ENCODE measurements at regions not wholly inside any gene's neighbourhood (a gene's known extent, or its start where the extent isn't known, plus 50 kb on each side); places are given as distances from the start of the nearest gene placed in this dataset.

DNA sequence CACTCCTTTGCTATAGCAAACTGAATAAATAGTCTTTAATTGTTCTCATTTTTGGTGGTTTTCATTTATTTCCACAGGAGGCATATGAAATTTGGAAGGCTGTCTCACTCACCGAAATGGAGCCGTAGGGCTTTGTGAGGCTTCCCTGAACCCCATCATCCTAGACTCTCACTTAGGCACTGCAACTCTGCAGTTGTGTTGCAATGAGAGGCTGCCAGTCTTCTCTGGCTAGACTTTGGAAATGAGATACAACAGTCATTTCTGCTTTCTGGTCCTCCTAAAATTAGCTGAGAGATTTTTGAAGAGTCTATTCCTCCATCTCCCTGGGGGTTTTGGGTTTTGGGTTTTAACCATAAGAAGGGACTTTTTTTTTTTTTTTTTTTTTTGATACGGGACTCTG lies 146.5 kb downstream of the SH3BGRL start:
- H3K9me3 ChIP-seq (ENCODE audit: control insufficient read depth, insufficient read depth, low read length): no peaks in the 10 kb centered on the region
- H3K4me1 ChIP-seq (ENCODE audit: control insufficient read depth, insufficient read depth, low read length): no peaks in the 10 kb centered on the region
- H3K27ac Mint-ChIP-seq: no peak overlapping the region
- DNase-seq: no peak
- intact Hi-C loops (cut with micrococcal nuclease): no loop called here
- no peak for ATAC-seq
- H3K27me3 Mint-ChIP-seq (ENCODE audit: low read depth in 2 of 2): no peaks in the 10 kb centered on the region
- H3K36me3 Mint-ChIP-seq: no peaks in the 10 kb centered on the region
- no peak overlapping the region for H3K4me3 ChIP-seq (ENCODE audit: low read length)
- no peaks in the 10 kb centered on the region for H3K27me3 ChIP-seq (ENCODE audit: control insufficient read depth, insufficient read depth, low read length)
- TF ChIP-seq CTCF (IDR thresholded peaks at IDR 0.05): no peak
- H3K4me3 Mint-ChIP-seq: no peak overlapping the region
- no peaks in the 10 kb centered on the region for H3K9me3 Mint-ChIP-seq
- WGBS (ENCODE audit: insufficient coverage): 100% methylated on average over 2 of the region's 3 CpGs
- peaks cover 0 to 10% of the 10 kb centered on the region in 2 donors for H3K4me1 Mint-ChIP-seq
- H3K36me3 ChIP-seq (ENCODE audit: control insufficient read depth, insufficient read depth, low read length): no peaks in the 10 kb centered on the region
- H3K27ac ChIP-seq (ENCODE audit: low read length): no peak overlapping the region

DNA sequence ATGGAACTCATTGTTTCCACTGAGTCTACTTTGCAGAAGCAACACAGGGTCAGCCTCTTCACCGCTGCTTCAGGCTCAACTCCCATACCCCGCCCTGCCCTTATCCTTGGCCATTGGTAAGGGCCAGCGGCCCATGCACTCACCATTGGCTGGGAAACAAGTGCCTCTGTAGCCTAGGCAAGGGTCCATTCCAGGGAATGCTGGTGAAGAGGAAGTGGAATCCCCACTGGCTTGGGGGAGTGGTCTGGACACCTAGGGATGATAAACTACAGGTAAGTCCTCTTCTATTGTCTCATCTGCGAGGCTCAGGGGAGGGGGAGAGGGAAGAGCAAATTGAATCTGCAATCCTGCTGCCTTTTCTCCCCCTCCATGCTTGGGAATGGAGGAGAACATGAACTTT lies 153.1 kb downstream of the SH3BGRL start:
- Mint-ChIP-seq H3K27ac (no peak overlapping the region), H3K9me3 (peaks cover 0 to 6% of the 10 kb centered on the region in 2 donors), H3K4me3 (no peak overlapping the region), H3K4me1 (peaks cover 0 to 7% of the 10 kb centered on the region in 2 donors), H3K36me3 (no peaks in the 10 kb centered on the region), H3K27me3 (ENCODE audit: low read depth in 2 of 2) (no peaks in the 10 kb centered on the region)
- Histone ChIP-seq H3K9me3 (ENCODE audit: control insufficient read depth, insufficient read depth, low read length) (no peaks in the 10 kb centered on the region), H3K4me3 (ENCODE audit: low read length) (no peak overlapping the region), H3K27me3 (ENCODE audit: control insufficient read depth, insufficient read depth, low read length) (no peaks in the 10 kb centered on the region), H3K27ac (ENCODE audit: low read length) (no peak overlapping the region), H3K4me1 (ENCODE audit: control insufficient read depth, insufficient read depth, low read length) (no peaks in the 10 kb centered on the region), H3K36me3 (ENCODE audit: control insufficient read depth, insufficient read depth, low read length) (no peaks in the 10 kb centered on the region)
- DNase-seq: no peak
- intact Hi-C loops (cut with micrococcal nuclease): no loop called here
- no peak for TF ChIP-seq CTCF (IDR thresholded peaks at IDR 0.05)
- no peak for ATAC-seq
- 100% methylated on average over 2 of the region's 4 CpGs for WGBS (ENCODE audit: insufficient coverage)

DNA sequence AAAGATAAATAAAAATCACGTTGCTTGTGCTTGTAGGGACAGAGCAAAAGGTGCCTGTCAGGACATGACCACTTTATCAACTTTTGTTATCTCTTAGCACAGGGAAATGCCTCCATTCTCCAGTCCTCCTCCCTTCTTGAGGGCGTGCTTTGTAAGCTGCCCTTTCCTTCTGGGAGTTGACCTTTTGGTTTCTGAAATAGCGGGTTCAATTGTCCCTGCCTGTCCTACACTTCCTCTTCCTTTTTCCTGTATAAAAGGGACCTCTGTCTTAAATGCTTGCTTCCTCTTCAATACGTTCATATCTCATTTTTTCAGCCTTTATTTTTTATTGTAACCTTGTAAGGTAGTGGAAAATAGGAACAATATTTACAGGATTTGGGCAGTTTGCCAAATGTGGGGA lies 153.5 kb downstream of the SH3BGRL start:
- intact Hi-C loops (cut with micrococcal nuclease): no loop called here
- no peaks in the 10 kb centered on the region for H3K36me3 ChIP-seq (ENCODE audit: control insufficient read depth, insufficient read depth, low read length)
- ATAC-seq: no peak
- Mint-ChIP-seq H3K9me3 (peaks cover 0 to 6% of the 10 kb centered on the region in 2 donors), H3K4me3 (no peak overlapping the region), H3K27ac (no peak overlapping the region), H3K27me3 (ENCODE audit: low read depth in 2 of 2) (no peaks in the 10 kb centered on the region), H3K4me1 (peaks cover 0 to 7% of the 10 kb centered on the region in 2 donors), H3K36me3 (no peaks in the 10 kb centered on the region)
- no peak overlapping the region for H3K27ac ChIP-seq (ENCODE audit: low read length)
- no peaks in the 10 kb centered on the region for H3K9me3 ChIP-seq (ENCODE audit: control insufficient read depth, insufficient read depth, low read length)
- H3K4me1 ChIP-seq (ENCODE audit: control insufficient read depth, insufficient read depth, low read length): no peaks in the 10 kb centered on the region
- no peak overlapping the region for H3K4me3 ChIP-seq (ENCODE audit: low read length)
- 73% methylated on average over 3 of the region's 4 CpGs for WGBS (ENCODE audit: insufficient coverage)
- no peak for TF ChIP-seq CTCF (IDR thresholded peaks at IDR 0.05)
- DNase-seq: no peak
- H3K27me3 ChIP-seq (ENCODE audit: control insufficient read depth, insufficient read depth, low read length): no peaks in the 10 kb centered on the region

DNA sequence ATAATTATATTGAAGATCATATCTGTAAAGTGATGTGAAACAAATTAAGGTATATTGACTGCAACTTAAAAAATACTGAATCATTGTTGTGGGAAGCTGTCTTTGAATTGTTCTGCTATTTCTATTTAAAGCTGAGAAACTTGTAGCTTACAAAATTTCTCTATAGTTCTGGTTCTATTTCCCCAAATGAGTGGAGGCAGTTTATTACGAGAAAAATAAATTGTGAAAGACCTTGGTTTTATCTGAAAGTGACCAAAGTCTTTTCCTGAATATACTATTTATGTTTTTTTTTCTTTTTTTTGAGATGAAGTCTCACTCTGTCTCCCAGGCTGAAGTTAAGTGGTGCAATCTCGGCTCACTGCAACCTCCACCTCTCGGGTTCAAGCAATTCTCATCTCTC lies 165.4 kb downstream of the SH3BGRL start:
- no peak for DNase-seq
- TF ChIP-seq CTCF (IDR thresholded peaks at IDR 0.05): no peak
- H3K36me3 ChIP-seq (ENCODE audit: control insufficient read depth, insufficient read depth, low read length): no peaks in the 10 kb centered on the region
- H3K4me1 Mint-ChIP-seq: no peaks in the 10 kb centered on the region
- intact Hi-C loops (cut with micrococcal nuclease): no loop called here
- 97% methylated on average over 2 of the region's 3 CpGs for WGBS (ENCODE audit: insufficient coverage)
- no peak for ATAC-seq
- no peak overlapping the region for H3K4me3 Mint-ChIP-seq
- no peak overlapping the region for H3K27ac ChIP-seq (ENCODE audit: low read length)
- H3K27me3 Mint-ChIP-seq (ENCODE audit: low read depth in 2 of 2): no peaks in the 10 kb centered on the region
- H3K9me3 ChIP-seq (ENCODE audit: control insufficient read depth, insufficient read depth, low read length): no peaks in the 10 kb centered on the region
- H3K4me3 ChIP-seq (ENCODE audit: low read length): no peak overlapping the region
- no peaks in the 10 kb centered on the region for H3K36me3 Mint-ChIP-seq
- no peaks in the 10 kb centered on the region for H3K4me1 ChIP-seq (ENCODE audit: control insufficient read depth, insufficient read depth, low read length)
- H3K27me3 ChIP-seq (ENCODE audit: control insufficient read depth, insufficient read depth, low read length): no peaks in the 10 kb centered on the region
- H3K27ac Mint-ChIP-seq: no peak overlapping the region
- H3K9me3 Mint-ChIP-seq: no peaks in the 10 kb centered on the region
